Prostate gland (tissue), 2 donors: ENCODE measurements at regions not wholly inside any gene's neighbourhood (a gene's known extent, or its start where the extent isn't known, plus 50 kb on each side); places are given as distances from the start of the nearest gene placed in this dataset.

Experiments
- POLR2A ChIP-seq: fragments of 450-650 bp; IDR thresholded peaks from one replicate; pipeline ENCODE4 v1.6.1; 2016; ENCODE audit warnings: antibody characterized with exemption, mild to moderate bottlenecking
- POLR2AphosphoS5 ChIP-seq: sonication (generic); formaldehyde crosslinking; IDR thresholded peaks from one replicate; pipeline ENCODE4 v1.6.1; 2017; ENCODE audit warnings: antibody characterized with exemption
- TF ChIP-seq, protein P1 (sequence below), 4 experiments: fragments of 200-600 bp in 2 of 4; fragments of 450-650 bp in 2 of 4; sonication (generic) in 2 of 4; IDR thresholded peaks; 1 replicate in 3 of 4; 2 replicates in 1 of 4; pipeline ENCODE4 v1.5.1; 2016 to 2019; ENCODE audit warnings: antibody characterized with exemption in 4 of 4, mild to moderate bottlenecking in 2 of 4, moderate library complexity in 2 of 4

DNA sequence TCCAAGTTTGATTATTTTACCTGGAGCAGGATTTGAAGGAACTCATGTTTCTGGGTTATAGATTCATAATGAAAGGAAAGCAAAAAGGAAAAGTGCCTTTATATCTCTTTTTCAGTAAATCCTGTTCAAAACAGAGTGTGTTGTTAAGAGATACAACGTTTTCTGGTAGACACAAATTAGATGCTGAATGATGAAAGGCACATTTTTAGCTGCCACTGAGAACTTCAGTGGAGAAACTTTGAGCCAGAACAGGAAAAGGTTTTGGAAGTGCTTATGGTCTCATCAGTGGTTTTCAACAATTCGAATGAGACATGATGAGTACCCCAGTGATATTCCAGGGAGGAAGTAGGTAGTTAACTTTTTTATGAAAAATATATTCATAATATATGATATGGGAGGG lies 338.0 kb upstream of the C1orf87 start:
- TF ChIP-seq POLR2A (no peak), POLR2AphosphoS5 (no peak)
- TF ChIP-seq, protein P1, sequence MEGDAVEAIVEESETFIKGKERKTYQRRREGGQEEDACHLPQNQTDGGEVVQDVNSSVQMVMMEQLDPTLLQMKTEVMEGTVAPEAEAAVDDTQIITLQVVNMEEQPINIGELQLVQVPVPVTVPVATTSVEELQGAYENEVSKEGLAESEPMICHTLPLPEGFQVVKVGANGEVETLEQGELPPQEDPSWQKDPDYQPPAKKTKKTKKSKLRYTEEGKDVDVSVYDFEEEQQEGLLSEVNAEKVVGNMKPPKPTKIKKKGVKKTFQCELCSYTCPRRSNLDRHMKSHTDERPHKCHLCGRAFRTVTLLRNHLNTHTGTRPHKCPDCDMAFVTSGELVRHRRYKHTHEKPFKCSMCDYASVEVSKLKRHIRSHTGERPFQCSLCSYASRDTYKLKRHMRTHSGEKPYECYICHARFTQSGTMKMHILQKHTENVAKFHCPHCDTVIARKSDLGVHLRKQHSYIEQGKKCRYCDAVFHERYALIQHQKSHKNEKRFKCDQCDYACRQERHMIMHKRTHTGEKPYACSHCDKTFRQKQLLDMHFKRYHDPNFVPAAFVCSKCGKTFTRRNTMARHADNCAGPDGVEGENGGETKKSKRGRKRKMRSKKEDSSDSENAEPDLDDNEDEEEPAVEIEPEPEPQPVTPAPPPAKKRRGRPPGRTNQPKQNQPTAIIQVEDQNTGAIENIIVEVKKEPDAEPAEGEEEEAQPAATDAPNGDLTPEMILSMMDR (IDR thresholded peaks at IDR 0.05) = no peak
